HG03460 (cell line): ENCODE measurements at regions not wholly inside any gene's neighbourhood (a gene's known extent, or its start where the extent isn't known, plus 50 kb on each side); places are given as distances from the start of the nearest gene placed in this dataset.
"Not testable (repeated sequence)": the region's sequence is repeated elsewhere in the genome, so short reads cannot be mapped to it uniquely, and the experiment has no call there.

ENCODE experiments used
- ATAC-seq: cut with Tn5 transposase; IDR thresholded peaks from one replicate; pipeline ENCODE4 v1.9.1; 2021; ENCODE audit not compliant: unreplicated experiment

DNA sequence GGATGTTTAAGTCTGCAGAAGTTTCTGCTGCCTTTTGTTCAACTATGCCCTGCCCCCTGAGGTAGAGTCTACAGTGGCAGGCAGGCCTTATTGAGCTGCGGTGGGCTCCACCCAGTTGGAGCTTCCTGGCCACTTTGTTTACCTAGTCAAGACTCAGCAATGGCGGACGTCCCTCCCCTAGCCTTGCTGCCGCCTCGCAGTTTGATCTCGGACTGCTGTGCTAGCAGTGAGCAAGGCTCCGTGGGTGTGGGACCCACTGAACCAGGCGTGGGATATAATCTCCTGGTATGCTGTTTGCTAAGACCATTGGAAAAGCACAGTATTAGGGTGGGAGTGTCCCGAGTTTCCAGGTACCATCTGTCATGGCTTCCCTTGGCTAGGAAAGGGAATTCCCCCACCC, 79.4 kb upstream of the RPS6KA6 start:
- not testable (repeated sequence) for ATAC-seq

DNA sequence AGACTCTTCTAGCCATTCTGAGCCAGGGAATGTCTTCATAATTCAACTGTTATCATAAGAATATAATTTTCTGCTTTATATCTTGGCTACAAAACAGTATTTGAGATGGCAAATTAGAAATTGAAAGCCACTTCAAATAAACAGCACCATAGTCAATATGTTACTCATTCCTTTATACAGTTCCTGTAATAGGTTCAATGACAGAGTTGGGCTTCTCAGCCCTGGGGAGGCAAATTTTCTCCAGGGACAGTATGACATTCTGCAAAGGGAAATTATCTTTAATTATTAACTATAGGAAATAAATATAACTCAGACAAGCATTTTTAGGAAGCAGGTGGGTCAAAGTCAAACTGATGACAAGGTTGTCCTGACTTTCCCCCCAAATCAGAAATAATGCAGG, 71.9 kb upstream of the RPS6KA6 start:
- ATAC-seq, result no peak

DNA sequence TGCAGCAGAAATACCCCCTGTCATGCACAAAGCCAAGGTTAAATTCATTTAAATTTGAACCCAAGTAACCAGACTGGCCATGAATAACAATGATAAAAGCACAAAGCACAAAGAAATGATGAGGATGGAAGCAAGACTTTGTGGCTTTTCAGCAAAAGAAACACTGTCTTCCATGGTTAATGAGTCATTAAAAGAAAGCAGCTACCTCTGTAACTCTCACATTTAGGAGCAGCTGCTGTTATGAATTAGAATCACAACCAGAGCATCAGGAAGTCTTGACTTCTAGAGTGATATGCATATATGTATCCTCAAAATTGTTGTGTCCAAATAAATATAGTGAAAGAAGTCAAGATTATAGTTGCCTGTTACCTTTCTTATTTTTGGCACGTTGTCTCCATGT, 70.7 kb upstream of the RPS6KA6 start:
- ATAC-seq, result peak; percentile 90

DNA sequence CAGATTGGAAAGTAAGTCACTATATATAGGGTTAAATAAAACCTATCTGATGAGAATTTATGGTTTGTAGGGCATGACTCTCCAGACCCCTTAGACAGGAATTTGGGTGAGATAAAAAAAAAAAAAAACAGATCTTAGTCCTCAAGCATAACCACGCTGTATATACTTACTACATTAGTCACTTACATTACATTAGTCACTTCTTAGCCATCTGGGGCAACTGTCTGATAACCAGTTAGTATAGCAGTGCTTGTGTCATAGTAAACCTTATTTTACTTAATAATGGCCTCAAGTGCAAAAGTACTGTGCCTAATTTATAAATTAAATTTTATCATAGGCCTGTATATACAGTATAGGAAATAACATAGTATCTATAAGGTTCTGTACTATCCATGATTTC, 60.2 kb upstream of the RPS6KA6 start:
- no peak for ATAC-seq

DNA sequence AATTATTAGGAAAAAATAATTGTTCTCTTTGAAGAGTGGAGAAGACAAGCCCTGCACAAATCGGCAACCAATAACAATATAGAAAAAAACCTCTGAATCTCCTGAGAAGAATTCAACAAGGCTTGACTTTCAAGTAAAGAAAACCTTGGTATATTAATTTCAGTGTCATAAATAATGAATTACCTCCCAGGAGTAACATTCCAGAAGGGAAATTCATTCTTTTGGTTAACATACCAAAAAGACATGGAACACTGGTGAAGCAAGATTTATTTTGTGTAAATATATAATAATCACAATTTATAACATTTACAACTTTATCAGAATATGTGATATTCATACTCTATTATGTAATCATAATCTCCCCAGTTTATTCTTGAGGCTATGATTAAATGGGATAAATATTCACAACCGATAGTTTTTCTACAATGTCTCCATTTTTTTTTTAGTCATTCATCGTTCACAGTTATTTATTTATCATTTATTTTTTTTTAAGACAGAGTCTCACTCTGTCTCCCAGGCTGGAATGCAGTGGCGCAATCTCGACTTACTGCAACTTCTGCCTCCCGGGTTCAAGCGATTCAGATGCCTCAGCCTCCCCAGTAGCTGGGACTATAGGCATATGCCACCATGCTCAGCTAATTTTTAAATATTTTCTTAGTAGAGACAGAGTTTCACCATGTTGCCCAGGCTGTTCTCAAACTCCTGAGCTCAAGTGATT, 53.0 kb upstream of the RPS6KA6 start:
- no peak for ATAC-seq
